Epithelial cell of esophagus (primary cell): ENCODE measurements at regions not wholly inside any gene's neighbourhood (a gene's known extent, or its start where the extent isn't known, plus 50 kb on each side); places are given as distances from the start of the nearest gene placed in this dataset.
"Not testable (repeated sequence)": the region's sequence is repeated elsewhere in the genome, so short reads cannot be mapped to it uniquely, and the experiment has no call there.

Experiments used
- DNase-seq: peaks from one replicate; pipeline ENCODE4 v3.0.0; 2010; ENCODE audit warnings: low read depth
- H3K4me3 ChIP-seq: 2 replicates; pipeline ENCODE4 v1.5.1; 2011; ENCODE audit warnings: mild to moderate bottlenecking, low read length, control low read depth
- CTCF ChIP-seq: IDR thresholded peaks from 2 replicates; pipeline ENCODE4 v1.5.1; 2011; ENCODE audit warnings: low read depth, mild to moderate bottlenecking, low read length, control low read depth, inconsistent platforms; ENCODE audit not compliant: insufficient read depth; ENCODE audit errors: missing control alignments

GRCh38 chr16:59116744-59117143 lies 382.6 kb upstream of the GOT2 start:
- no peak for DNase-seq
- no peak for TF ChIP-seq CTCF
- H3K4me3 ChIP-seq, result no peak overlapping the region

- TF ChIP-seq CTCF, result no peak
- no peak for DNase-seq
- H3K4me3 ChIP-seq, result no peak overlapping the region
Measured at GRCh38 chr16:59114790-59115189, 380.7 kb upstream of the GOT2 start.

- TF ChIP-seq CTCF, result no peak
- no peak overlapping the region for H3K4me3 ChIP-seq
- no peak for DNase-seq
Measured at GRCh38 chr16:59113004-59113670, 379.0 kb upstream of the GOT2 start.

- DNase-seq, result no peak
- no peak overlapping the region for H3K4me3 ChIP-seq
- TF ChIP-seq CTCF, result no peak
Measured at GRCh38 chr16:59111280-59111679, 377.2 kb upstream of the GOT2 start.

- H3K4me3 ChIP-seq, result no peak overlapping the region
- DNase-seq, result no peak
- no peak for TF ChIP-seq CTCF
Measured at GRCh38 chr16:59108374-59108773, 374.3 kb upstream of the GOT2 start.

- H3K4me3 ChIP-seq, DNase-seq: not testable (repeated sequence)
Measured at GRCh38 chr16:59096682-59097081, 362.6 kb upstream of the GOT2 start.

- no peak overlapping the region for H3K4me3 ChIP-seq
- no peak for DNase-seq
- no peak for TF ChIP-seq CTCF
Measured at GRCh38 chr16:59090541-59090940, 356.4 kb upstream of the GOT2 start.
